Brain microvascular endothelial cell (primary cell): ENCODE measurements at regions not wholly inside any gene's neighbourhood (a gene's known extent, or its start where the extent isn't known, plus 50 kb on each side); places are given as distances from the start of the nearest gene placed in this dataset.

Experiments
- DNase-seq: peaks from one replicate; pipeline ENCODE4 v3.0.0-alpha.2; 2020
- H3K27ac ChIP-seq: fragments of 250-450 bp; sonication (Bioruptor Pico); 2 replicates; pipeline ENCODE4 v1.5.1; 2020; ENCODE audit warnings: mild to moderate bottlenecking, moderate library complexity
- H3K27me3 ChIP-seq: fragments of 250-450 bp; sonication (Bioruptor Pico); replicated peaks from 2 replicates; pipeline ENCODE4 v1.5.1; 2020; ENCODE audit warnings: mild to moderate bottlenecking
- H3K36me3 ChIP-seq: fragments of 250-450 bp; sonication (Bioruptor Pico); replicated peaks from 2 replicates; pipeline ENCODE4 v1.5.1; 2020; ENCODE audit warnings: mild to moderate bottlenecking
- H3K4me3 ChIP-seq: 2 replicates; pipeline ENCODE4 v1.5.1; 2011; ENCODE audit warnings: low read depth, mild to moderate bottlenecking, control low read depth, low read length, moderate library complexity
- CTCF ChIP-seq: IDR thresholded peaks from 2 replicates; pipeline ENCODE4 v1.5.1; 2011; ENCODE audit warnings: low read depth, mild to moderate bottlenecking, moderate library complexity, low read length, control low read depth, inconsistent platforms; ENCODE audit errors: missing control alignments
- in situ Hi-C: cut with HindIII; loops from 2 replicates; pipeline ENCODE4 v1.10.0; 2017; ENCODE audit warnings: low sequenced_read_pairs, low pct_ligation_motif_present

DNA sequence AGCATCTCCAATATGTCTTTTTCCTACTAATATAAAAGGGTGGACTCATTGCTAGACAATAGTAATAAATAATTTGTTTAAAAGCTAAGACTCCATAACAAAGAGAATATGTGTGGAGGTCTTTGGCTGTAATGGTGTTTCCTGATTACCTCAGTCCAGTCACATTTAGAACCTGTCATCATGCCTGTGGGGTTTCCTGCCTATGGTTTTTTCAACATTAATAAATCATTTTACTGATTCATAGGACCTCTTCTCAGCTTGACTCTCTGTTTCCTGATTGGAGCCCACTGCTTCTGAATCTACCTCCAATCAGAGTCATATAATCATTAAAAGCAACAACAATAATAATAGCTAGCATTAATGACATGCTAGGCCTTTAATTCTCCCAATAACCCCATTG is 52.4 kb upstream of the GNAI1 start:
- in situ Hi-C loops = no loop called here
- no peak overlapping the region for H3K4me3 ChIP-seq
- DNase-seq = no peak
- TF ChIP-seq CTCF = no peak
- H3K27ac ChIP-seq = no peak overlapping the region
- H3K27me3 ChIP-seq = no peaks in the 10 kb centered on the region
- H3K36me3 ChIP-seq = no peaks in the 10 kb centered on the region

GRCh38 chr7:80078886-80079285 is 55.7 kb upstream of the GNAI1 start:
- in situ Hi-C loops = no loop called here
- Histone ChIP-seq H3K36me3 (no peaks in the 10 kb centered on the region), H3K27ac (no peak overlapping the region), H3K27me3 (no peaks in the 10 kb centered on the region), H3K4me3 (no peak overlapping the region)
- TF ChIP-seq CTCF = no peak
- DNase-seq = no peak

DNA sequence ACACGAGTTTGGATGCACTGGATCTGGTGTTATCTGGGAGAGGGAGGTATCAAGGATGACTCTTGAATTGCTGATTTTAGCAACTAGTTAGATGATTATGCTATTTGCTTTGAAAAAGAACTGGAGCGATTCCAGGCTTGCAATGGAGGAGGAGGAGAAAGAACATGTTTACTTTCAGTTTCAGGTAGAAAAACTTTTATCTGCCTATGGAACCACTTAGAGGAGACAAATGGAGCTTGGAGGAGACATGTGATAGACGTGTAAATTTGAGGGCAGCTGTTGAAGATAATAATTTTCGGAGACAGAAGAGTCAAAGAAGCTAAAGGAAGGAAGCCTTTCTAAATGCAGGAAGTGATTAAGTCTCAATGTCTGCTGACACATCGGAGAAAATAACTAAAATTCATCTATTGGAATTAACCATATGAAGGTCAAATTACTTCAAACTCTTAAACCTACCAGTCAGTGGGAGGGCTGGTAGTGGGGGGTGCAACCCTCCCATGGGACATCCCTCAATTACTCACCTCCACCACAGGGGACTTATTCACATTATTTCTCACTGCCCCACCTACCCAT is 56.4 kb upstream of the GNAI1 start:
- no peak for TF ChIP-seq CTCF
- in situ Hi-C loops = no loop called here
- Histone ChIP-seq H3K36me3 (no peaks in the 10 kb centered on the region), H3K4me3 (no peak overlapping the region), H3K27ac (peak overlapping the region; percentile 38), H3K27me3 (no peaks in the 10 kb centered on the region)
- peak; percentile 12 for DNase-seq

- H3K27me3 ChIP-seq = no peaks in the 10 kb centered on the region
- DNase-seq = no peak
- in situ Hi-C loops = no loop called here
- no peak for TF ChIP-seq CTCF
- H3K4me3 ChIP-seq = no peak overlapping the region
- no peak overlapping the region for H3K27ac ChIP-seq
- no peaks in the 10 kb centered on the region for H3K36me3 ChIP-seq
Observed at GRCh38 chr7:80070391-80070790, 64.2 kb upstream of the GNAI1 start.

DNA sequence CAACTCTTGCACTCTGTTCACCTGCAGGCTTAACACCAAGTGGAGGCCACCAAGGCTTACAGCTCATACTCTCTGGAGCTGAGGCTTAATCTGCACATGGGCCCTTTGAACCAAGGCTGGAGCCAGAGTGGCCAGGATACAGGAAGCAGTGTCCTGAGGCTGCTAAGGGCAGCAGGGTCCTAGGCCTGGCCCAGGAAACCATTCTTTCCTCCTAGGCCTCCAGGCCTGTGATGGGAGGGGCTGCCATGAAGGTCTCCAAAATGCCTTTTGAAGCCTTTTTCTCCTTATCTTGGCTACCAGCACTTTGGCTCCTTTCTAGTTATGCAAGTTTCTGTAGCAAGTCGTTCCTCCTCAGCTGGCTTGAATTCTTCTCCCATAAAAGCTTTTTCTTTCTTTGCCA is 68.0 kb upstream of the GNAI1 start:
- Histone ChIP-seq H3K27ac (no peak overlapping the region), H3K27me3 (no peaks in the 10 kb centered on the region), H3K4me3 (no peak overlapping the region), H3K36me3 (no peaks in the 10 kb centered on the region)
- in situ Hi-C loops = no loop called here
- DNase-seq = no peak
- TF ChIP-seq CTCF = no peak

DNA sequence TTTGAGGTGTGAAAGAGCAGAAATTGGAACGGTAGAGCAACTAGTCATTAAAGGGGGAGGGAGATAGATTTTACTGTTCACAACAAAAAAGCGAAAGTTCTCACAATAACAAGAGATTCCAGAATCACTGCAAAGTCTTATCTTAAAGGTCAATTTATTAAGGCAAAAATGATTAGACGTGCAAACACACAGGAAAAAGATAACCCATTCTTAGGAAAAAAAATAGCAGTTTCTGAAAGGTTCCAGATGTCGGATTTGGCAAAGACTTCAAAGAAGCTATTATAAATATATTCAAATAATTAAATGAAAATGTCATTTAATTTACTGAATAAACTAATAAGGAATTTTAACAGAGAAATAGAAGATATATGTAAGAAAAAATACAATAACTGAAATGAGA is 70.8 kb upstream of the GNAI1 start:
- DNase-seq = no peak
- no peak overlapping the region for H3K4me3 ChIP-seq
- no peak overlapping the region for H3K27ac ChIP-seq
- H3K27me3 ChIP-seq = no peaks in the 10 kb centered on the region
- in situ Hi-C loops = no loop called here
- no peaks in the 10 kb centered on the region for H3K36me3 ChIP-seq
- TF ChIP-seq CTCF = no peak
